Stimulated activated CD4-positive, alpha-beta T cell treated with anti-CD3 and anti-CD28 coated beads, Interleukin-15, amount 100 ng/mL, for 24 hours (primary cell): ENCODE measurements at regions not wholly inside any gene's neighbourhood (a gene's known extent, or its start where the extent isn't known, plus 50 kb on each side); places are given as distances from the start of the nearest gene placed in this dataset.
A peak's percentile ranks its signal among the peaks of the same experiment; 100 is the strongest.

ENCODE experiments used
- DNase-seq: peaks from one replicate; pipeline ENCODE4 v3.0.0-alpha.2; 2020

- DNase-seq: no peak
These were observed 185.7 kb downstream of the ARRDC4 start for GRCh38 chr15:98146031-98146820.

GRCh38 chr15:98147415-98147814 is 186.9 kb downstream of the ARRDC4 start:
- DNase-seq: no peak

- DNase-seq: no peak
These were observed 189.6 kb downstream of the ARRDC4 start for GRCh38 chr15:98150084-98150483.

DNA sequence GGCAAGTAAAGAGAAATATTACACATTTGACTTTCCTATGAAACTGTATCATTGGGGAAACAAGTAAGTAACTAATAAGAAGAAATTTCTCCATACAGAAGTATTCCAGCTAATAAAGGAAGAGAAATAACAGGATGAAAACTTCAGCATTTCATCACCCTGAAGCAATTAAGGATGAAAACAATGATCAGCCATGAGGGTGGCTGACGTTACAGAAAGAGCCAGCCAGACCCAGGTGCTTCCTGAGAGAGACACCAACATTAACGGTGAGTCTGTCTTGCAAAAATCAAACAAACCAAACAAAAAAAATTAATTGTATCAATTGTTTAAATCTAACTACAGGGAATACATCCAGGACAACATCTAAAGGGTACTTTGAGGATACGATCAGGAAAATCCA is 190.0 kb downstream of the ARRDC4 start:
- DNase-seq: no peak

GRCh38 chr15:98151096-98151495 is 190.6 kb downstream of the ARRDC4 start:
- no peak for DNase-seq

- DNase-seq: no peak
These were observed 191.7 kb downstream of the ARRDC4 start for GRCh38 chr15:98152156-98152555.

DNA sequence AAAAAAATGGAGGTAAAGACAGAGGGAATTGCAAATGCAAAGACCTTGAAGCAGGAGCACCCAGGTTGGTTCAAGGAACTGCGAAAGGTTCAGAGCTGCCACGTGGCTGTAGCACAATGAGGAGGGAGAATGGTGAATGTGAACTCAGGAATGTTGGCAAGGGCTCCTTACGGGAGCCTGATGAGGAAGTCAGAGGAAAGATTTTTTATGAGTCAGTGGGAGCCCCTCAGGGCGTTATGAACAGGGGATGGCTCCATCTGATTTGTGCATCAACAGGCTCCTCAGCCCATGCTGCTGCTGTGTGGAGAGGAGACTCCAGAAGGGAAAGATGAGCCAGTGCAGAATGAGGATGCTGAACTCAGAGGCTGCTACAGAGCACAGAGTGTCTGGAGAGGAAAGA is 194.4 kb downstream of the ARRDC4 start:
- DNase-seq: no peak

DNA sequence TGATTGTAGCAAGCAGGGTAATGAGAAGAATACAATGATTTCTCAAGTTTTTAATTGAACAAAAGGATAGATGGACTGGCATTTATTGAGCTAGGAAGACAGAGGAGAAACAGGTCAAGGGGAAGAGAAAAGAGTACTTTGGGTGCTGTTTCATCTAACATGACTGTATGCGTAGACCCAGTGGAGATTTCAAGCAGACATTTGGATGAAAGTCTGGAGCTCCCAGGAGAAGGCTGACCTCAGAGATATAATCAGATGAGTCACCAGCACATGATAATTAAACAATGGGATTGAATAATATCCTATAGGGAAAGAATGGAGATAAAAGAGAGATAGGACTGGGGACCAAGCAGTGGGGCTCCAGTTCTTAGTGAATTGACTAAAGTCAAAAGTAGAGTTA is 194.9 kb downstream of the ARRDC4 start:
- no peak for DNase-seq

DNA sequence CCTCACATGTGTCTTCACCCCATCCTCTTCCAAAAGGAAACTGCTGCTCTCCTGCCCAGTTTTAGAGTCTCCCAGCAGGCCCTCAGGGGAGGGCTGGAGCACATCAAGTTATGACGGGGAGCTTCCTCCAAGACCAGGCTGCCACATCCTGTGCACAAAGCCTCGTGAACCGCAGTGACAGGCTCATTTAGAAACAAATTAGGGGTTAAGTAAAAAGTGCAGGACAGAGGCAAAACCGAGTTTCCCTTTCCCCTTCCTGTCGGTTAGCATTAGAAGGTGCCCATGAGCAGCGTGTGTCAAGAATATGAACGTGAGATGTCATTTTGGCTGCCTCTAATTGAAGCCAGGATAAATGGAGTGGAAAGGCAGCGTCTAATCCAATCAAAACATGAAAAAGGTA is 199.7 kb downstream of the ARRDC4 start:
- DNase-seq: peak; percentile 53

GRCh38 chr15:98163319-98164045 is 203.0 kb downstream of the ARRDC4 start:
- no peak for DNase-seq

DNA sequence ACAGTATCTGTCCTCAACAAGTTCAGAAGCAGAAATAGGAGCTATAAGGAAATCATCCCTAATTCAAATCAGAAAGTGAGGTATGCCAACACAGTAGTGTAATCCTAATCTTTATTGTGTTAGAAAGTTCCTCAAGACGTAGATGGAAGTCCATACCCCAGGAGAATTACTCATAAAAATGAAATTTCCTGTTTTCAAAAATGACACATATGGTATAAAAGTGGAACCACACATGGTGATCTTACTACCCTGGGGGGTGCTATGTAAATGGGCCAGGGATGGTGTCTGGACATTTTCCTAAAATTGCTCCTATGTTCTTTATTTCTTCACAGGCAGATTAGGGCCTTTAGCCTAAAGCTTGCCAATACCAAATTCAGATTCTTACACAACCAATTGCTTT is 204.1 kb downstream of the ARRDC4 start:
- no peak for DNase-seq

GRCh38 chr15:98164986-98165385 is 204.5 kb downstream of the ARRDC4 start:
- DNase-seq: no peak

GRCh38 chr15:98167722-98168268 is 207.3 kb downstream of the ARRDC4 start:
- no peak for DNase-seq

DNA sequence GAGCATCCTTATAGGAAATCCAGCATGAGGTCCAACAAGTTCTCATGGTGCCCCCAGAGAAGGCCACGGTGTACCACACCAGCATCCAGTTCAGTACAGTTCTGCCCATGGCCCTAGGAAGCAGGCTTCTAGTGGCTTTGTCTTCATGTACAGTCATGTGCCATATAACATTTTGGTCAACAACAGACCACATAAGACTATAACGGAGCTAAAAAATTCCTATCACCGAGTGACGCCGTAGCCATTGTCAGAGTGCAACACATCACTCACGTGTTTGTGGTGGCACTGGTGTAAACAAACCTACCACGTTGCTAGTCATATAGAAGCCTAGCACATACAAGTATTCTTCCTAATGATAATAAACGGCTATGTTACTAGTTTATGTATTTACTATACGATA is 209.0 kb downstream of the ARRDC4 start:
- peak; percentile 2 for DNase-seq

DNA sequence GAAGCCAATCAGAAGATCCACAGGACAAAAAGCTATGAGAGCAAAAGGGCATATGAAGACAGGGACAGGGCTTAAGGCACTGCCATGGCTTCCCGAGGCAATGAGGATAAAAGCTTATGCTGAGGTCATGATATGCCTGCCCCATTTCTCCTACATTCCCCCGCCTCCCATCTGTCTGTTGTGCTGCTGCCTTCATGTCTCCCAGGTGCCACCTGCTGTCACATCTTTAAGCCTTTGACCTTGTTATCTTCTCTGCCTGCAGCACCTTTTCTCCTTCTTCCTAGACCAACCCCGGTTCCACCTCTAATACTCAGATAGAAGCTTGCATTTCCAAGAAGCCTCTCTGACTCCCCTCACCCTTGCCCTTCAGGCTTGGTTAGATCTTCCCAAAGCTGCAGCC is 213.8 kb downstream of the ARRDC4 start:
- DNase-seq: no peak

GRCh38 chr15:98174841-98175240 is 214.3 kb downstream of the ARRDC4 start:
- no peak for DNase-seq

DNA sequence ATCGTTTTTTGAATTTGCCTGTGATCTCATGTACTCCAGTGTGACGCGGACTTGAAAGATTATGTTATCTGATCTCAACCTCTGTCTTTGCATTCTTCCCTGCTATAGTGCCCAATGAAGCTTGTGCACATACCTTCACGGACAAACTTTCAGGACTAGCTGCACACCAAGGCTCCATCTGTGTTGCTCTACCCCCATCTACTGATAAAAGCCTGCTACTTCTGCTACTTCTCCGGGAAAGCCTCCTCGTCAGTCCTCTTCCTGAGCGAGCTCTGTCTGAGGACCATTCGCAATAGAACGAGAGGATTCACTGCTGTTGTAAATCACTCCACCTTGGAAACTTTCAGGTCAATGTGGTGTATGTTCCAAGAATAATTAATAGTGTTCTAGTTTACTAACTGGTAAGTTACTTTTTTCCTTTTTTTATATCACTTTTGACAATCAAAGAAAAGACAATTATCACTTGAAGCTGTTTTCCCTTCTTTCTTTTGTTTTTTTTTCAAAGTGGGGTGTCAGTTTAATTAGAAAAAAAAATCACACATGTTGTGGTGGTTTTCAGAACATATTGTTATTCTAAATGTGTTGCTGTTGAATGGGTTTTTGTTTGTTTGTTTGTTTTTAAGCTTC is 217.6 kb downstream of the ARRDC4 start:
- peak; percentile 29 for DNase-seq

DNA sequence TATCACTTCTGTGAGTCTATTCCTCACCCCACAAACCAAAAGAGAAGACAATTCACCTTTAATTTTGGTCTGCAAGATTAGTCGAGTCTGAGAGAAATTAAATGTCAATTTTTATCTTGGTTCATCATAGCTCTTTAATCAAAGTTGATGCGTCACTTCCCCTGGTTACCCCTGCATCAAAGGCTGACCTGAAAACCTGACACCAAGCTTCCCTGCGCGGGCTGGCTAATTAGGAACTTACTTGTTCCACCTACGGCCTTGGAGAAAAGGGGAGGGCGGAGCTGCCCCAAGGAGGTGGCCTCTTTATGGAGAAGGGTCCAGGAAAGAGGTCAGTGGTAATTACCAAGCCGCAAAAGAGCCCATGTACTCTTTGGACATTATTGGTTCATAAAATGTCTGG is 218.4 kb downstream of the ARRDC4 start:
- DNase-seq: no peak

- DNase-seq: no peak
These were observed 227.0 kb downstream of the ARRDC4 start for GRCh38 chr15:98187549-98187948.

- DNase-seq: no peak
These were observed 230.4 kb downstream of the ARRDC4 start for GRCh38 chr15:98190914-98191313.

DNA sequence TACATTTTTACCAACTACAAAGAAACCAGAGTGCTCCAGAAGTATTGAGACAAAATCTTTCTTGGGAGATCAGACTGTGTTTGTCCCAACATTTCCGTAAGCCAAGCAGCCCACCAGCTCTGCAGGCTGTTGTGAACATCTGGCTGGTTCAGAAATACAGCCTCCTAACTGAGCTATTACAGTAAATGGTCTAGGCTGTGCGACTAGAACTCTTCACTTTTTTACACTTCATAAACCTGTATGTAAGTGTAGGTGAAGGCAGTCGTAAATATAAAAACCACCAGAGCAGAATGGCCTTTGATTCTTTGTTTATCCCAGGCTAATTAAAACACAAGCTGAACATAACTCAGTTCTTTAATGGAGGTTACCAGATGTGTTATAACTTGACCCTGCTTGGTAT is 235.3 kb downstream of the ARRDC4 start:
- no peak for DNase-seq

GRCh38 chr15:98196371-98196770 is 235.9 kb downstream of the ARRDC4 start:
- DNase-seq: no peak

GRCh38 chr15:98202256-98202655 is 241.8 kb downstream of the ARRDC4 start:
- no peak for DNase-seq
